ENCODE measurements at regions not wholly inside any gene's neighbourhood (a gene's known extent, or its start where the extent isn't known, plus 50 kb on each side); places are given as distances from the start of the nearest gene placed in this dataset.

- Histone ChIP-seq H3K9me3 (ENCODE audit: low read length) (no peaks in the 10 kb centered on the region), H3K79me2 (ENCODE audit: low read length) (peaks cover 63% of the 10 kb centered on the region), H2AFZ (ENCODE audit: low read length) (peak overlapping the region; percentile 65; the same call in 1 of the 2 replicates), H3K9me2 (replicated peaks; ENCODE audit: insufficient read depth, low read length) (no peaks in the 10 kb centered on the region), H4K20me1 (ENCODE audit: insufficient read depth, low read depth, low read length) (no peaks in the 10 kb centered on the region), H3K4me1 (ENCODE audit: low read length) (peaks cover 79% of the 10 kb centered on the region), H3K27me3 (ENCODE audit: low read length) (no peaks in the 10 kb centered on the region), H3K4me3 (ENCODE audit: low read length) (peak overlapping the region; percentile 33), H3K4me2 (ENCODE audit: low read depth, low read length, poor library complexity, severe bottlenecking) (peak overlapping the region; percentile 60), H3K36me3 (ENCODE audit: insufficient read depth, low read length) (no peaks in the 10 kb centered on the region), H3K27ac (ENCODE audit: low read length) (peak overlapping the region; percentile 84), H3K9ac (ENCODE audit: low read length) (peak overlapping the region; percentile 44)
- DNase-seq = peak; percentile 62
Observed at GRCh38 chr13:73859841-73860240, 274.4 kb downstream of the KLF12 start.

- DNase-seq = no peak
Observed at GRCh38 chr13:73857106-73857505, 277.1 kb downstream of the KLF12 start.

GRCh38 chr13:73851104-73851503, 283.1 kb downstream of the KLF12 start:
- H4K20me1 ChIP-seq (ENCODE audit: insufficient read depth, low read depth, low read length) = no peaks in the 10 kb centered on the region
- H3K4me2 ChIP-seq (ENCODE audit: low read depth, low read length, poor library complexity, severe bottlenecking) = peak overlapping the region; percentile 64
- peak overlapping the region; percentile 75 for H3K27ac ChIP-seq (ENCODE audit: low read length)
- no peaks in the 10 kb centered on the region for H3K27me3 ChIP-seq (ENCODE audit: low read length)
- DNase-seq = peak; percentile 57
- no peaks in the 10 kb centered on the region for H3K9me2 ChIP-seq (replicated peaks; ENCODE audit: insufficient read depth, low read length)
- H3K36me3 ChIP-seq (ENCODE audit: insufficient read depth, low read length) = peaks cover 3% of the 10 kb centered on the region; the same call in 1 of the 2 replicates
- H3K9ac ChIP-seq (ENCODE audit: low read length) = peak overlapping the region; percentile 44; the same call in 1 of the 2 replicates
- H3K4me1 ChIP-seq (ENCODE audit: low read length) = peaks cover 43% of the 10 kb centered on the region
- H3K9me3 ChIP-seq (ENCODE audit: low read length) = no peaks in the 10 kb centered on the region
- H3K79me2 ChIP-seq (ENCODE audit: low read length) = peaks cover 65% of the 10 kb centered on the region
- peak overlapping the region; percentile 19 for H3K4me3 ChIP-seq (ENCODE audit: low read length)
- H2AFZ ChIP-seq (ENCODE audit: low read length) = no peak overlapping the region

More at GRCh38 chr13:73857106-73857505, 277.1 kb downstream of the KLF12 start:
- no peaks in the 10 kb centered on the region for H3K36me3 ChIP-seq (ENCODE audit: insufficient read depth, low read length)
- H3K27ac ChIP-seq (ENCODE audit: low read length) = 0 out of 2 replicates have a peak overlapping the region, but pooled peaks have one; percentile 5
- no peaks in the 10 kb centered on the region for H3K9me3 ChIP-seq (ENCODE audit: low read length)
- H4K20me1 ChIP-seq (ENCODE audit: insufficient read depth, low read depth, low read length) = no peaks in the 10 kb centered on the region
- H2AFZ ChIP-seq (ENCODE audit: low read length) = no peak overlapping the region
- H3K4me2 ChIP-seq (ENCODE audit: low read depth, low read length, poor library complexity, severe bottlenecking) = no peak overlapping the region
- peaks cover 42% of the 10 kb centered on the region for H3K79me2 ChIP-seq (ENCODE audit: low read length)
- no peaks in the 10 kb centered on the region for H3K9me2 ChIP-seq (replicated peaks; ENCODE audit: insufficient read depth, low read length)
- H3K27me3 ChIP-seq (ENCODE audit: low read length) = no peaks in the 10 kb centered on the region
- H3K4me1 ChIP-seq (ENCODE audit: low read length) = peaks cover 55% of the 10 kb centered on the region
- H3K4me3 ChIP-seq (ENCODE audit: low read length) = no peak overlapping the region
- no peak overlapping the region for H3K9ac ChIP-seq (ENCODE audit: low read length)

GRCh38 chr13:73850104-73850873, 283.9 kb downstream of the KLF12 start:
- H3K4me2 ChIP-seq (ENCODE audit: low read depth, low read length, poor library complexity, severe bottlenecking) = peak overlapping the region; percentile 64
- H4K20me1 ChIP-seq (ENCODE audit: insufficient read depth, low read depth, low read length) = no peaks in the 10 kb centered on the region
- DNase-seq = peak; percentile 58
- H3K9me2 ChIP-seq (replicated peaks; ENCODE audit: insufficient read depth, low read length) = no peaks in the 10 kb centered on the region
- peaks cover 43% of the 10 kb centered on the region for H3K4me1 ChIP-seq (ENCODE audit: low read length)
- H3K27ac ChIP-seq (ENCODE audit: low read length) = peak overlapping the region; percentile 75
- H3K9me3 ChIP-seq (ENCODE audit: low read length) = no peaks in the 10 kb centered on the region
- H3K4me3 ChIP-seq (ENCODE audit: low read length) = peak overlapping the region; percentile 19
- H3K36me3 ChIP-seq (ENCODE audit: insufficient read depth, low read length) = peaks cover 11% of the 10 kb centered on the region; the same call in 1 of the 2 replicates
- H3K9ac ChIP-seq (ENCODE audit: low read length) = peak overlapping the region; percentile 44
- H3K79me2 ChIP-seq (ENCODE audit: low read length) = peaks cover 69% of the 10 kb centered on the region
- H2AFZ ChIP-seq (ENCODE audit: low read length) = no peak overlapping the region
- no peaks in the 10 kb centered on the region for H3K27me3 ChIP-seq (ENCODE audit: low read length)

- Histone ChIP-seq H3K4me2 (ENCODE audit: low read depth, low read length, poor library complexity, severe bottlenecking) (peak overlapping the region; percentile 64), H3K27ac (ENCODE audit: low read length) (peak overlapping the region; percentile 75), H4K20me1 (ENCODE audit: insufficient read depth, low read depth, low read length) (no peaks in the 10 kb centered on the region), H3K27me3 (ENCODE audit: low read length) (no peaks in the 10 kb centered on the region), H3K4me3 (ENCODE audit: low read length) (peak overlapping the region; percentile 42), H3K9me3 (ENCODE audit: low read length) (no peaks in the 10 kb centered on the region), H3K4me1 (ENCODE audit: low read length) (peaks cover 43% of the 10 kb centered on the region), H3K79me2 (ENCODE audit: low read length) (peaks cover 66% of the 10 kb centered on the region), H3K36me3 (ENCODE audit: insufficient read depth, low read length) (peaks cover 11% of the 10 kb centered on the region; the same call in 1 of the 2 replicates), H3K9ac (ENCODE audit: low read length) (peak overlapping the region; percentile 44), H2AFZ (ENCODE audit: low read length) (no peak overlapping the region), H3K9me2 (replicated peaks; ENCODE audit: insufficient read depth, low read length) (no peaks in the 10 kb centered on the region)
- peak; percentile 87 for DNase-seq
Observed at GRCh38 chr13:73849292-73849691, 284.9 kb downstream of the KLF12 start.

GRCh38 chr13:73844986-73845385, 289.2 kb downstream of the KLF12 start:
- no peak overlapping the region for H3K27ac ChIP-seq (ENCODE audit: low read length)
- peaks cover 11% of the 10 kb centered on the region; the same call in 1 of the 2 replicates for H3K36me3 ChIP-seq (ENCODE audit: insufficient read depth, low read length)

GRCh38 chr13:73842626-73843025, 291.6 kb downstream of the KLF12 start:
- H3K4me2 ChIP-seq (ENCODE audit: low read depth, low read length, poor library complexity, severe bottlenecking) = no peak overlapping the region
- H3K4me3 ChIP-seq (ENCODE audit: low read length) = no peak overlapping the region
- DNase-seq = no peak
- peaks cover 77% of the 10 kb centered on the region for H3K79me2 ChIP-seq (ENCODE audit: low read length)
- peaks cover 24% of the 10 kb centered on the region for H3K4me1 ChIP-seq (ENCODE audit: low read length)
- H3K9ac ChIP-seq (ENCODE audit: low read length) = no peak overlapping the region
- H3K9me3 ChIP-seq (ENCODE audit: low read length) = no peaks in the 10 kb centered on the region
- no peaks in the 10 kb centered on the region for H3K27me3 ChIP-seq (ENCODE audit: low read length)
- H3K9me2 ChIP-seq (replicated peaks; ENCODE audit: insufficient read depth, low read length) = no peaks in the 10 kb centered on the region
- no peak overlapping the region for H3K27ac ChIP-seq (ENCODE audit: low read length)
- H4K20me1 ChIP-seq (ENCODE audit: insufficient read depth, low read depth, low read length) = no peaks in the 10 kb centered on the region
- H3K36me3 ChIP-seq (ENCODE audit: insufficient read depth, low read length) = peaks cover 11% of the 10 kb centered on the region; the same call in 1 of the 2 replicates
- no peak overlapping the region for H2AFZ ChIP-seq (ENCODE audit: low read length)

More at GRCh38 chr13:73844986-73845385, 289.2 kb downstream of the KLF12 start:
- DNase-seq = no peak
- no peak overlapping the region for H2AFZ ChIP-seq (ENCODE audit: low read length)
- H3K9me3 ChIP-seq (ENCODE audit: low read length) = no peaks in the 10 kb centered on the region
- H3K4me2 ChIP-seq (ENCODE audit: low read depth, low read length, poor library complexity, severe bottlenecking) = no peak overlapping the region
- H3K9ac ChIP-seq (ENCODE audit: low read length) = no peak overlapping the region
- H3K9me2 ChIP-seq (replicated peaks; ENCODE audit: insufficient read depth, low read length) = no peaks in the 10 kb centered on the region
- no peaks in the 10 kb centered on the region for H3K27me3 ChIP-seq (ENCODE audit: low read length)
- peaks cover 19% of the 10 kb centered on the region for H3K4me1 ChIP-seq (ENCODE audit: low read length)
- no peak overlapping the region for H3K4me3 ChIP-seq (ENCODE audit: low read length)
- H4K20me1 ChIP-seq (ENCODE audit: insufficient read depth, low read depth, low read length) = no peaks in the 10 kb centered on the region
- peaks cover 77% of the 10 kb centered on the region for H3K79me2 ChIP-seq (ENCODE audit: low read length)

- no peak overlapping the region for H3K27ac ChIP-seq (ENCODE audit: low read length)
- H3K4me2 ChIP-seq (ENCODE audit: low read depth, low read length, poor library complexity, severe bottlenecking) = no peak overlapping the region
- peaks cover 77% of the 10 kb centered on the region for H3K79me2 ChIP-seq (ENCODE audit: low read length)
- H3K4me3 ChIP-seq (ENCODE audit: low read length) = no peak overlapping the region
- no peaks in the 10 kb centered on the region for H4K20me1 ChIP-seq (ENCODE audit: insufficient read depth, low read depth, low read length)
- H3K9me3 ChIP-seq (ENCODE audit: low read length) = no peaks in the 10 kb centered on the region
- no peaks in the 10 kb centered on the region for H3K9me2 ChIP-seq (replicated peaks; ENCODE audit: insufficient read depth, low read length)
- no peak overlapping the region for H2AFZ ChIP-seq (ENCODE audit: low read length)
- H3K27me3 ChIP-seq (ENCODE audit: low read length) = no peaks in the 10 kb centered on the region
- no peak overlapping the region for H3K9ac ChIP-seq (ENCODE audit: low read length)
- H3K36me3 ChIP-seq (ENCODE audit: insufficient read depth, low read length) = peaks cover 11% of the 10 kb centered on the region; the same call in 1 of the 2 replicates
- H3K4me1 ChIP-seq (ENCODE audit: low read length) = peaks cover 28% of the 10 kb centered on the region
- DNase-seq = no peak
Observed at GRCh38 chr13:73842184-73842583, 292.0 kb downstream of the KLF12 start.
